ENCODE measurements at regions not wholly inside any gene's neighbourhood (a gene's known extent, or its start where the extent isn't known, plus 50 kb on each side); places are given as distances from the start of the nearest gene placed in this dataset.

- Histone ChIP-seq H2AFZ (ENCODE audit: control insufficient read depth, low read depth, low read length) (no peak overlapping the region), H3K36me3 (ENCODE audit: control insufficient read depth in 2 of 2, insufficient read depth in 2 of 2, low read length in 1 of 2) (no peaks in the 10 kb centered on the region), H3K27me3 (replicated peaks in 1 of 2; ENCODE audit: control insufficient read depth in 2 of 2, insufficient read depth in 2 of 2, low read length in 1 of 2) (no peaks in the 10 kb centered on the region), H3K79me2 (ENCODE audit: control insufficient read depth, insufficient read depth, low read length) (no peaks in the 10 kb centered on the region), H3K4me2 (ENCODE audit: control insufficient read depth, insufficient read depth) (no peak overlapping the region), H3K9me3 (replicated peaks; ENCODE audit: control insufficient read depth, insufficient read depth, low read length) (no peaks in the 10 kb centered on the region), H3K4me1 (ENCODE audit: control insufficient read depth, insufficient read depth, low read length) (no peaks in the 10 kb centered on the region), H3K27ac (ENCODE audit: control insufficient read depth, insufficient read depth) (no peak overlapping the region), H3K9ac (ENCODE audit: control insufficient read depth, insufficient read depth, low read length) (no peak overlapping the region), H3K4me3 (no peak overlapping the region), H4K20me1 (ENCODE audit: control insufficient read depth, insufficient read depth) (no peaks in the 10 kb centered on the region)
- RAD21 ChIA-PET (ENCODE audit: unreplicated experiment) = no interaction called here
- no peak for ATAC-seq
- no TSS peak for BruUV-seq (replicated peaks)
- POLR2A ChIA-PET = no interaction called here
- WGBS (ENCODE audit: insufficient coverage, insufficient replicate concordance, low lambda C conversion rate, missing lambda C conversion rate) = 0% methylated on average over 1 of the region's 1 CpG
- DNase-seq (ENCODE audit: low read depth, low spot score) = no peak
- intact Hi-C loops (cut with micrococcal nuclease; ENCODE audit: unreplicated experiment) (no loop called here), in situ Hi-C loops (cut with MboI) (no loop called here)
- CTCF ChIA-PET = no interaction called here
- no peak for FAIRE-seq
- SMC1A ChIA-PET (ENCODE audit: uncharacterized antibody, unreplicated experiment) = no interaction called here
- TF ChIP-seq STAT3 (IDR thresholded peaks at IDR 0.05; ENCODE audit: low read depth, low read length) (no peak), MEF2B (IDR thresholded peaks at IDR 0.05; ENCODE audit: partially characterized antibody, poor library complexity, severe bottlenecking) (no peak), ZBTB40 (IDR thresholded peaks at IDR 0.05; ENCODE audit: borderline replicate concordance) (no peak), JUND (IDR thresholded peaks at IDR 0.05; ENCODE audit: low read depth, low read length) (no peak), BCL11A (IDR thresholded peaks at IDR 0.05; ENCODE audit: low read depth, low read length) (no peak), FOXK2 (IDR thresholded peaks at IDR 0.05) (no peak), SMARCA5 (IDR thresholded peaks at IDR 0.05) (no peak), RUNX3 (IDR thresholded peaks at IDR 0.05; ENCODE audit: low read length) (no peak), CBFB (IDR thresholded peaks at IDR 0.05; ENCODE audit: low read depth) (no peak), MAX (IDR thresholded peaks at IDR 0.05; ENCODE audit: low read depth, low read length) (no peak), RAD51 (IDR thresholded peaks at IDR 0.05) (no peak), NFYA (IDR thresholded peaks at IDR 0.05; ENCODE audit: borderline replicate concordance, low read depth, low read length) (no peak), SKIL (IDR thresholded peaks at IDR 0.05; ENCODE audit: low read depth, poor library complexity, severe bottlenecking) (no peak), SUZ12 (IDR thresholded peaks at IDR 0.05; ENCODE audit: unreplicated experiment) (no peak), ZNF592 (IDR thresholded peaks at IDR 0.05) (no peak), PAX5 (IDR thresholded peaks at IDR 0.05; ENCODE audit: borderline replicate concordance, low read depth, low read length) (no peak), BRCA1 (IDR thresholded peaks at IDR 0.05; ENCODE audit: low read depth, low read length) (no peak)
Observed at GRCh38 chr4:137768196-137768595, 235.9 kb upstream of the PCDH18 start.

Data from GM12878 (cell line).